GM23338 (cell line): ENCODE measurements at regions not wholly inside any gene's neighbourhood (a gene's known extent, or its start where the extent isn't known, plus 50 kb on each side); places are given as distances from the start of the nearest gene placed in this dataset.

Experiments
- ATAC-seq: fragments of 200-7000 bp; cut with Tn5 transposase; 3 replicates; pipeline ENCODE4 v1.9.1; 2020
- DNase-seq: peaks from one replicate; pipeline ENCODE4 v3.0.0-alpha.2; 2015; ENCODE audit warnings: low spot score
- H2AFZ ChIP-seq: fragments of 200-600 bp; sonication (generic); 2 replicates; pipeline ENCODE4 v1.8.0; 2016; ENCODE audit warnings: antibody characterized with exemption, mild to moderate bottlenecking, moderate library complexity
- H3F3A ChIP-seq: fragments of 200-600 bp; sonication (generic); replicated peaks from 2 replicates; pipeline ENCODE4 v1.8.0; 2017; ENCODE audit warnings: antibody characterized with exemption, mixed run types, low read depth
- H3K27ac ChIP-seq: fragments of 200-600 bp; sonication (generic); 2 replicates; pipeline ENCODE4 v1.6.1; 2016; ENCODE audit warnings: low read depth
- H3K27me3 ChIP-seq: fragments of 200-600 bp; sonication (generic); 2 replicates; pipeline ENCODE4 v1.8.0; 2016; ENCODE audit warnings: mild to moderate bottlenecking, mixed run types, moderate library complexity; ENCODE audit not compliant: insufficient read depth
- H3K36me3 ChIP-seq: fragments of 200-600 bp; sonication (generic); 2 replicates; pipeline ENCODE4 v1.8.0; 2016; ENCODE audit warnings: mild to moderate bottlenecking; ENCODE audit not compliant: insufficient read depth
- H3K4me1 ChIP-seq: fragments of 200-600 bp; sonication (generic); 2 replicates; pipeline ENCODE4 v1.8.0; 2016; ENCODE audit warnings: mild to moderate bottlenecking, moderate library complexity; ENCODE audit not compliant: insufficient read depth
- H3K4me2 ChIP-seq: fragments of 200-600 bp; sonication (generic); 2 replicates; pipeline ENCODE4 v1.7.1; 2017; ENCODE audit warnings: mixed run types
- H3K4me3 ChIP-seq: fragments of 200-600 bp; sonication (generic); 2 replicates; pipeline ENCODE4 v1.6.1; 2016; ENCODE audit warnings: mixed run types
- H3K79me2 ChIP-seq: fragments of 200-600 bp; sonication (generic); replicated peaks from 2 replicates; pipeline ENCODE4 v1.8.0; 2017; ENCODE audit warnings: mild to moderate bottlenecking; ENCODE audit not compliant: insufficient read depth
- H3K9me2 ChIP-seq: fragments of 200-600 bp; sonication (generic); 2 replicates; pipeline ENCODE4 v1.8.0; 2017; ENCODE audit not compliant: insufficient read depth
- H4K20me1 ChIP-seq: fragments of 200-600 bp; sonication (generic); replicated peaks from 2 replicates; pipeline ENCODE4 v1.8.0; 2017; ENCODE audit warnings: mild to moderate bottlenecking; ENCODE audit not compliant: insufficient read depth
- H3K27ac Mint-ChIP-seq: 2 replicates; pipeline ENCODE4 v1.8.0; 2020; ENCODE audit warnings: inconsistent platforms, mild to moderate bottlenecking, moderate library complexity, mixed read lengths
- H3K27me3 Mint-ChIP-seq: 3 replicates; pipeline ENCODE4 v1.8.0; 2022; ENCODE audit warnings: low read depth, mild to moderate bottlenecking, moderate library complexity, mixed read lengths, inconsistent platforms; ENCODE audit not compliant: insufficient read depth, poor library complexity
- H3K36me3 Mint-ChIP-seq: 3 replicates; pipeline ENCODE4 v1.8.0; 2021; ENCODE audit warnings: low read depth, mild to moderate bottlenecking, inconsistent platforms, moderate library complexity, mixed read lengths
- H3K4me1 Mint-ChIP-seq: 3 replicates; pipeline ENCODE4 v1.8.0; 2020; ENCODE audit warnings: mild to moderate bottlenecking, inconsistent platforms, mixed read lengths
- H3K4me3 Mint-ChIP-seq: 3 replicates; pipeline ENCODE4 v1.8.0; 2021; ENCODE audit warnings: moderate library complexity, mild to moderate bottlenecking, inconsistent platforms, mixed read lengths
- H3K9me3 Mint-ChIP-seq: 3 replicates; pipeline ENCODE4 v1.8.0; 2020; ENCODE audit warnings: moderate library complexity, mild to moderate bottlenecking, inconsistent platforms, mixed read lengths
- CREB1 ChIP-seq: fragments of 250-450 bp; sonication (Bioruptor Pico); IDR thresholded peaks from 2 replicates; pipeline ENCODE4 v1.5.0; 2020; ENCODE audit warnings: low read depth, mild to moderate bottlenecking, moderate library complexity
- EZH2 ChIP-seq: fragments of 200-600 bp; sonication (generic); IDR thresholded peaks from one replicate; pipeline ENCODE4 v1.8.0; 2017; ENCODE audit warnings: antibody characterized with exemption, mild to moderate bottlenecking, low read depth; ENCODE audit not compliant: unreplicated experiment
- EZH2phosphoT487 ChIP-seq: fragments of 200-600 bp; sonication (generic); IDR thresholded peaks from one replicate; pipeline ENCODE4 v1.8.1; 2018; ENCODE audit warnings: antibody characterized with exemption; ENCODE audit not compliant: unreplicated experiment
- NANOG ChIP-seq: IDR thresholded peaks from 2 replicates; pipeline ENCODE4 v1.6.1; 2016; ENCODE audit warnings: antibody characterized with exemption, borderline replicate concordance
- STAT1 ChIP-seq: IDR thresholded peaks from one replicate; pipeline ENCODE4 v1.6.1; 2016; ENCODE audit warnings: antibody characterized with exemption; ENCODE audit not compliant: unreplicated experiment
- ZNF114 ChIP-seq: fragments of 250-450 bp; sonication (Bioruptor Pico); IDR thresholded peaks from 2 replicates; pipeline ENCODE4 v1.5.0; 2020; ENCODE audit warnings: mild to moderate bottlenecking, moderate library complexity
- ZNF331 ChIP-seq: fragments of 250-450 bp; sonication (Bioruptor Pico); IDR thresholded peaks from 2 replicates; pipeline ENCODE4 v1.5.0; 2020; ENCODE audit warnings: low read depth, mild to moderate bottlenecking, moderate library complexity
- TF ChIP-seq, protein P1 (sequence below), 2 experiments: fragments of 200-600 bp in 1 of 2; sonication (generic) in 1 of 2; conservative IDR thresholded peaks; 2 replicates each; pipeline versions ENCODE4 v1.5.1 to v1.6.1; 2016 to 2017; ENCODE audit warnings: antibody characterized with exemption in 2 of 2, low read depth in 2 of 2, mild to moderate bottlenecking in 2 of 2, moderate library complexity in 1 of 2
- TF ChIP-seq, protein P2 (sequence below): IDR thresholded peaks from one replicate; pipeline ENCODE4 v1.6.1; 2018; ENCODE audit warnings: antibody characterized with exemption; ENCODE audit not compliant: unreplicated experiment

DNA sequence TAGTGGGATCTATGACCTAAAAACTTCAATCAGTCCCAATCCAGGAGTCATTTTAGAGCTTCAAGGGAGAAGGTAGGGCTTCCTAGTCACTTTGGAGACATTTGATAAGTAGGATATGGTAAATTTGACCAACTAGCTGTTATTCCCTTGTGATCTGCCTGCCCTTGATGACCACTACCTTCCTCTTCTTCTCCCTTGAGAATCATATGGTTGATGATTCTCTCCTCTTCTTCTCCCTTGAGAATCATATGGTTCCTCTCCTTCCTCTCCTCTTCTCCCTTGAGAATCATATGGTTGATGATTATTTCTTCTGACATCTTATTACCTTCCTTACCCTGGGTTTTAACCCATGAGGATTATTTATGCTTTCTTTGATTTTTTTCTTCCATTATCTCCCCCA lies 482.6 kb upstream of the TENM3 start:
- H3K4me1 ChIP-seq: peaks cover 25% of the 10 kb centered on the region
- H4K20me1 ChIP-seq: no peaks in the 10 kb centered on the region
- Mint-ChIP-seq H3K36me3 (no peaks in the 10 kb centered on the region), H3K4me3 (no peak overlapping the region), H3K27me3 (no peaks in the 10 kb centered on the region), H3K9me3 (no peaks in the 10 kb centered on the region), H3K4me1 (peaks cover 26% of the 10 kb centered on the region; the same call in 2 of the 3 replicates), H3K27ac (no peak overlapping the region)
- no peaks in the 10 kb centered on the region for H3K79me2 ChIP-seq
- no peak for DNase-seq
- H3K36me3 ChIP-seq: no peaks in the 10 kb centered on the region
- H3K4me3 ChIP-seq: no peak overlapping the region
- no peak for ATAC-seq
- no peak overlapping the region for H2AFZ ChIP-seq
- no peak for TF ChIP-seq CREB1 (CRISPR knock-in tag)
- no peak for TF ChIP-seq EZH2
- TF ChIP-seq, protein P1, sequence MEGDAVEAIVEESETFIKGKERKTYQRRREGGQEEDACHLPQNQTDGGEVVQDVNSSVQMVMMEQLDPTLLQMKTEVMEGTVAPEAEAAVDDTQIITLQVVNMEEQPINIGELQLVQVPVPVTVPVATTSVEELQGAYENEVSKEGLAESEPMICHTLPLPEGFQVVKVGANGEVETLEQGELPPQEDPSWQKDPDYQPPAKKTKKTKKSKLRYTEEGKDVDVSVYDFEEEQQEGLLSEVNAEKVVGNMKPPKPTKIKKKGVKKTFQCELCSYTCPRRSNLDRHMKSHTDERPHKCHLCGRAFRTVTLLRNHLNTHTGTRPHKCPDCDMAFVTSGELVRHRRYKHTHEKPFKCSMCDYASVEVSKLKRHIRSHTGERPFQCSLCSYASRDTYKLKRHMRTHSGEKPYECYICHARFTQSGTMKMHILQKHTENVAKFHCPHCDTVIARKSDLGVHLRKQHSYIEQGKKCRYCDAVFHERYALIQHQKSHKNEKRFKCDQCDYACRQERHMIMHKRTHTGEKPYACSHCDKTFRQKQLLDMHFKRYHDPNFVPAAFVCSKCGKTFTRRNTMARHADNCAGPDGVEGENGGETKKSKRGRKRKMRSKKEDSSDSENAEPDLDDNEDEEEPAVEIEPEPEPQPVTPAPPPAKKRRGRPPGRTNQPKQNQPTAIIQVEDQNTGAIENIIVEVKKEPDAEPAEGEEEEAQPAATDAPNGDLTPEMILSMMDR (conservative IDR thresholded peaks at IDR 0.05; ENCODE audit: low read depth in 2 of 2): no peak
- no peaks in the 10 kb centered on the region for H3F3A ChIP-seq
- H3K27ac ChIP-seq: no peak overlapping the region
- no peaks in the 10 kb centered on the region for H3K27me3 ChIP-seq
- no peak overlapping the region for H3K4me2 ChIP-seq
- no peaks in the 10 kb centered on the region for H3K9me2 ChIP-seq

DNA sequence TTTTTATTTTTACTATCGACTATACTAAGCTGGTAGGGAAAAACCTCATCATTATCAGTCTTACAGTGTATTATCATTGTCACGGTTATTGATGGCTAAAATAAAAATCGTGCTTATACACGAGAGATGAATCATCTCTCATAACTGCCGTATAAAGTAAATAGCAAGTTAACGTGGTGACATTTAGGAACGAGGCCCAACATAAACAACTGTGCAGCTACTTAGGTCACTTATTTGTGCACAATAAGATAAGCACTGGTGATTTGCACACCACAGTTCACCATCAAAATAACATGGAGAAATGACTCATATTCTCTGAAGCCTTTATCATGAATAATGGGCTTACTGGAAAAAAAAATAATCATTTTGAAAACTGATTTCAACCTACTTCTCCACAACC lies 482.0 kb upstream of the TENM3 start:
- no peaks in the 10 kb centered on the region for H3K36me3 ChIP-seq
- no peak overlapping the region for H3K27ac Mint-ChIP-seq
- no peak overlapping the region for H3K27ac ChIP-seq
- H3K4me1 Mint-ChIP-seq: peaks cover 25% of the 10 kb centered on the region; the same call in 2 of the 3 replicates
- no peak overlapping the region for H3K4me3 Mint-ChIP-seq
- H4K20me1 ChIP-seq: no peaks in the 10 kb centered on the region
- no peaks in the 10 kb centered on the region for H3K36me3 Mint-ChIP-seq
- no peaks in the 10 kb centered on the region for H3K9me2 ChIP-seq
- H3K79me2 ChIP-seq: no peaks in the 10 kb centered on the region
- no peaks in the 10 kb centered on the region for H3F3A ChIP-seq
- DNase-seq (no peak), ATAC-seq (no peak)
- peaks cover 24% of the 10 kb centered on the region for H3K4me1 ChIP-seq
- H3K27me3 Mint-ChIP-seq: no peaks in the 10 kb centered on the region
- H3K4me2 ChIP-seq: no peak overlapping the region
- no peak overlapping the region for H2AFZ ChIP-seq
- no peaks in the 10 kb centered on the region for H3K9me3 Mint-ChIP-seq
- no peaks in the 10 kb centered on the region for H3K27me3 ChIP-seq
- no peak overlapping the region for H3K4me3 ChIP-seq
- TF ChIP-seq ZNF114 (no peak), EZH2phosphoT487 (no peak), EZH2 (no peak), ZNF331 (CRISPR knock-in tag) (no peak), STAT1 (no peak), NANOG (no peak)
- TF ChIP-seq, protein P1 (conservative IDR thresholded peaks at IDR 0.05; ENCODE audit: low read depth in 2 of 2): no peak
- TF ChIP-seq, protein P2, sequence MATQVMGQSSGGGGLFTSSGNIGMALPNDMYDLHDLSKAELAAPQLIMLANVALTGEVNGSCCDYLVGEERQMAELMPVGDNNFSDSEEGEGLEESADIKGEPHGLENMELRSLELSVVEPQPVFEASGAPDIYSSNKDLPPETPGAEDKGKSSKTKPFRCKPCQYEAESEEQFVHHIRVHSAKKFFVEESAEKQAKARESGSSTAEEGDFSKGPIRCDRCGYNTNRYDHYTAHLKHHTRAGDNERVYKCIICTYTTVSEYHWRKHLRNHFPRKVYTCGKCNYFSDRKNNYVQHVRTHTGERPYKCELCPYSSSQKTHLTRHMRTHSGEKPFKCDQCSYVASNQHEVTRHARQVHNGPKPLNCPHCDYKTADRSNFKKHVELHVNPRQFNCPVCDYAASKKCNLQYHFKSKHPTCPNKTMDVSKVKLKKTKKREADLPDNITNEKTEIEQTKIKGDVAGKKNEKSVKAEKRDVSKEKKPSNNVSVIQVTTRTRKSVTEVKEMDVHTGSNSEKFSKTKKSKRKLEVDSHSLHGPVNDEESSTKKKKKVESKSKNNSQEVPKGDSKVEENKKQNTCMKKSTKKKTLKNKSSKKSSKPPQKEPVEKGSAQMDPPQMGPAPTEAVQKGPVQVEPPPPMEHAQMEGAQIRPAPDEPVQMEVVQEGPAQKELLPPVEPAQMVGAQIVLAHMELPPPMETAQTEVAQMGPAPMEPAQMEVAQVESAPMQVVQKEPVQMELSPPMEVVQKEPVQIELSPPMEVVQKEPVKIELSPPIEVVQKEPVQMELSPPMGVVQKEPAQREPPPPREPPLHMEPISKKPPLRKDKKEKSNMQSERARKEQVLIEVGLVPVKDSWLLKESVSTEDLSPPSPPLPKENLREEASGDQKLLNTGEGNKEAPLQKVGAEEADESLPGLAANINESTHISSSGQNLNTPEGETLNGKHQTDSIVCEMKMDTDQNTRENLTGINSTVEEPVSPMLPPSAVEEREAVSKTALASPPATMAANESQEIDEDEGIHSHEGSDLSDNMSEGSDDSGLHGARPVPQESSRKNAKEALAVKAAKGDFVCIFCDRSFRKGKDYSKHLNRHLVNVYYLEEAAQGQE: no peak
